Activated T-helper 1 cell treated with anti-CD3 and anti-CD28 coated beads, Interleukin-12 subunit alpha, Interleukin-12 subunit beta, Interleukin-2, Interleukin-4 antibody, amounts not matched to agents 30 ng/mL and 10 ng/mL and 1 ng/mL, durations not matched to agents 14 hours and 24 hours and 36 hours (primary cell): ENCODE measurements at regions not wholly inside any gene's neighbourhood (a gene's known extent, or its start where the extent isn't known, plus 50 kb on each side); places are given as distances from the start of the nearest gene placed in this dataset.

Source experiments
- DNase-seq: peaks from one replicate; pipeline ENCODE4 v3.0.0; 2021; ENCODE audit warnings: low spot score
- H3K27ac Mint-ChIP-seq: one replicate; pipeline ENCODE4 v1.8.0; 2021; ENCODE audit warnings: mild to moderate bottlenecking, mixed read lengths
- H3K27me3 Mint-ChIP-seq: one replicate; pipeline ENCODE4 v1.8.0; 2022; ENCODE audit warnings: mild to moderate bottlenecking, moderate library complexity, mixed read lengths; ENCODE audit not compliant: insufficient read depth
- H3K36me3 Mint-ChIP-seq: one replicate; pipeline ENCODE4 v1.8.0; 2021; ENCODE audit warnings: low read depth, mixed read lengths
- H3K4me1 Mint-ChIP-seq: one replicate; pipeline ENCODE4 v1.8.0; 2021; ENCODE audit warnings: low read depth, mixed read lengths
- H3K4me3 Mint-ChIP-seq: one replicate; pipeline ENCODE4 v1.8.0; 2021; ENCODE audit warnings: mild to moderate bottlenecking, moderate library complexity, mixed read lengths
- H3K9me3 Mint-ChIP-seq: one replicate; pipeline ENCODE4 v1.8.0; 2021; ENCODE audit warnings: mixed read lengths
- intact Hi-C: fragments of 100-400 bp; cut with micrococcal nuclease; formaldehyde crosslinking; loops from one replicate; pipeline ENCODE4 v1.15.1; 2024

DNA sequence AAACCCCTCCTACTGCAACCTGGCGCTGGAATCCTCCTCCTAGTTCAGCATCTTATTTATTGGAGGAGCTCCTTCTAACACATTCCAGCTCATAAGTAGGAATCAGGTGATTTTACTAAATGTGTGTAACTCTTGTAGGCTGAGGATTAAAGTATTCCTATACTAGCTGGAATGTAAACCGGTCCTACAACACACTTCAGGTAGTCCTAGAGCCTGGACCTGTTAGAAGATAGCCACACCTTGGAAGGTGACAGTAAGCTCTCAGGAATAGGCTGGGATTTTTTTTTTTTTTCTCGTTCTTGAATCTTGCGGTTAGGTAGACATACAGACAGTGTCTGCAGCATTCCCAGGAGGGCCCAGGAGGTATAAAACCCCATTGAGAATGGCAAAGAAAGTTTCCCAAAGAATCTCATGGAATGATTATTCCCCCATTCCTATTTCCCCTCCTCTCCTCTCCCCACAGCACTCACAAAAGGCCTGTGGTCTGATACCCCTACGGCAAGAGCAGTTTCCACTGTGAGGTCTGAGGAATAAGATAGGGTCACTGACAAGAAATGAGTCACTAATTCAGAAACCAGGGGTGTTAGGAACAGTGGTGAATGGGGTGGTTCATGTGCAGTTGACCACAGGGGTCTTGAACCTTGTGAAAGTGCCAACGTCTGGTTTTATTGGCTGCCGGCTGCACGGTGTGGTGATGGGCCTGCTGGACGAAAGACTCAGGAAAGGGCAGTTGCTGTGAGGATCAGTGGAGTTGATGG lies 267.1 kb downstream of the UTP18 start:
- Mint-ChIP-seq H3K36me3 (no peaks in the 10 kb centered on the region), H3K4me1 (no peaks in the 10 kb centered on the region), H3K27me3 (peaks cover 6% of the 10 kb centered on the region), H3K9me3 (no peaks in the 10 kb centered on the region), H3K4me3 (no peak overlapping the region), H3K27ac (no peak overlapping the region)
- intact Hi-C loops, result no loop called here
- DNase-seq, result no peak

DNA sequence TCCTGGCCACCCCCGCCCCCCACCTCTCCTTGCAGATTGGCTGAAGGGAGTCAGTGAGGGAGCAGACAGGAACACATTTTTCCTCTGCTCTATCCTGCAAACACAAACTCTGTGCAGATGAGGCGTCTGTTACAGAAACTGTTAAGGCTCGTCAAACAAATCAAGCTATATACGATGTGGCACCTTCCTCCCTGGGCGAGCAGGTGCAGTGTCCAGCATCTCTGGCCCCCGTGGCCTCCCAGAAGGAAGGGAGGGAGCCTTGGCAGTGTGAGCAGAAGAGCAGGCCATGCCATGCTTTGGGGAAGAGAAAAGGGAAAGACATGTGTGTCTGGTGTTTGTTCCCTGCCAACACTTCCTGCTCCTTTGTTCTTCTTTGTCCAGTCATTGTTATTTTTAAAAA lies 267.8 kb downstream of the UTP18 start:
- intact Hi-C loops, result no loop called here
- H3K9me3 Mint-ChIP-seq, result no peaks in the 10 kb centered on the region
- no peak overlapping the region for H3K4me3 Mint-ChIP-seq
- no peaks in the 10 kb centered on the region for H3K36me3 Mint-ChIP-seq
- no peak overlapping the region for H3K27ac Mint-ChIP-seq
- H3K27me3 Mint-ChIP-seq, result peaks cover 6% of the 10 kb centered on the region
- no peak for DNase-seq
- no peaks in the 10 kb centered on the region for H3K4me1 Mint-ChIP-seq

DNA sequence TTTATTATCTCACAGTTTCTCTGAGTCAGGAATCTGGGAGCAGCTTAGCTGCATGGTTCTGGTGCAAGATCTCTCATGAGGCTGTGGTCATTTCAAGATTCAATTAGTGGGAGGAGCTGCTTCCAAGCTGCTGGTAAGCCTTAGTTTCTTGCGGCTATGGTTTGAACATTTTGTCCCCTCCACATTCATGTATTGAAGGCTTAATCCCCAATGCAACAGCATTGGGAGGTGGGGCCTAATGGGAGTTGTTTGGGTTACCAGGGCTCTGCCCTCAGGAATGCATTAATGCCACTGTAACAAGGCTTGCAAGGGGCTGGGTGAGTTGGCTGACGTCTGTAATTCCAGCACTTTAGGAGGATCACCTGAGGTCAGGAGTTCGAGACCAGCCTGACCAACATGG lies 272.9 kb downstream of the UTP18 start:
- no peak for DNase-seq
- H3K27me3 Mint-ChIP-seq, result peaks cover 5% of the 10 kb centered on the region
- no peaks in the 10 kb centered on the region for H3K4me1 Mint-ChIP-seq
- no peaks in the 10 kb centered on the region for H3K36me3 Mint-ChIP-seq
- no peaks in the 10 kb centered on the region for H3K9me3 Mint-ChIP-seq
- intact Hi-C loops, result no loop called here
- H3K4me3 Mint-ChIP-seq, result no peak overlapping the region
- no peak overlapping the region for H3K27ac Mint-ChIP-seq

DNA sequence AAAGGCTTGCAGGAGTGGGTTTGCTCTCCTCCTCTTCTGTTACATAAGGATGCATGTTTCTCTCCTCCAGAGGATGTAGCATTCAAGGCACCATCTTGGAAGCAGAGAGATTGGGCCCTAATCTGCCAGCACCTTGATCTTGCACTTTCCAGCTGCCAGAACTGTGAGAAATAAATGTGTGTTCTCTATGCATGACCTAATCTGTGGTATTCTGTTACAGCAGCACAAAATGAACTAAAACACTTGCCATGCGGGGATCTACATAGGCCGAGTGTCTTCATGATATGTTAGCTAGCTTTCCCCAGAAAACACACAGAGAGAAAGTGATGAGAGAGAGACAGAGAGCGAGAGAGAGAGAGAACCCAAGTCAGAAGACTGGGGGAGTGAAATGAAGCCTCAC lies 273.5 kb downstream of the UTP18 start:
- H3K4me1 Mint-ChIP-seq, result no peaks in the 10 kb centered on the region
- H3K4me3 Mint-ChIP-seq, result no peak overlapping the region
- DNase-seq, result no peak
- H3K36me3 Mint-ChIP-seq, result no peaks in the 10 kb centered on the region
- no peaks in the 10 kb centered on the region for H3K9me3 Mint-ChIP-seq
- no peak overlapping the region for H3K27ac Mint-ChIP-seq
- intact Hi-C loops, result no loop called here
- peaks cover 5% of the 10 kb centered on the region for H3K27me3 Mint-ChIP-seq

DNA sequence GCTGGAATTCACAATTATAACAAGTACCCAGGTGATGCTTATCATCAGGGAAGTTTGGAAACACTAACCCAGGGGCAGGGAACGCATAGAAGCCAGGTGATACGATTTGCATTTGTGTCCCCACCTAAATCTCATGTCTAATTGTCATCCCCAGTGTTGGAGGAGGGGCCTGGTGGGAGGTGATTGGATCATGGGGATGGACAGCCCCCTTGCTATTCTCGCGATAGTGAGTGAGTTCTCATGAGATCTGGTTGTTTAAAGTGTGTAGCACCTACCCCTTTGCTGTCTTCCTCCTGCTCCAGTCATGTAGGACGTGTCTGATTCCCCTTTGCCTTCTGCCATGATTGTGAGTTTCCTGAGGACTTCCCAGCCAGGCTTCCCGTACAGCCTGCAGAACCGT lies 276.3 kb downstream of the UTP18 start:
- no peaks in the 10 kb centered on the region for H3K36me3 Mint-ChIP-seq

DNA sequence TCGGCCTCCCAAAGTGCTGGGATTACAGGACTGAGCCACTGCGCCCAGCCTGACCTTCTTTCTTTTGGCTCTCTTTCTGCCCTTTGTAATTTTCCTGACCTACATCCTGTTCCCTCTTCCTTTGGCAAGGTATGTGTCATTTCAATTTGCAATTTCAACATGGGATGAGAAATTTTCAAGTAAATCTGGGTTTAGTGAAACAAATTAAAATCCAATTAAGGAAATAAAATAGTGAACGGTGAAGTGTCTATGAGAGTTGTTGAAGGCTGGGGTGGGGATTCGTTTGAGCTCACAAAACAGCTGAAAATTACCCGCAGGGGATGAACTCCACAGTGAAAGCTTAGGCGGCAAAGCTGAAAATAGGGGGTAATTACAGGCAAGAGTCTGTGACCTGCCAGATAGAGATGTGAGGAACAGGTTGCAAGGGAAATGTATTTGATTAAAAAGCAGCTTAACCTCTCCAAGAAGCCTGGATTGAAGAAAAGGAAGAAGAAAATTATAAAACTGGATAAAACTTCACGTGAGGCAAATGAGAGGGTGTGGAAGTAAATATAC lies 277.7 kb downstream of the UTP18 start:
- Mint-ChIP-seq H3K27me3 (peaks cover 5% of the 10 kb centered on the region), H3K4me3 (no peak overlapping the region), H3K4me1 (no peaks in the 10 kb centered on the region), H3K27ac (no peak overlapping the region), H3K9me3 (no peaks in the 10 kb centered on the region), H3K36me3 (no peaks in the 10 kb centered on the region)
- DNase-seq, result no peak
- intact Hi-C loops, result loop anchor here (2.0 kb wide), 1 partner anchor 239 kb away; no protein-coding TSS in a partner anchor

More for the DNA sequence above, 276.3 kb downstream of the UTP18 start:
- no peak overlapping the region for H3K4me3 Mint-ChIP-seq
- no peaks in the 10 kb centered on the region for H3K4me1 Mint-ChIP-seq
- H3K9me3 Mint-ChIP-seq, result no peaks in the 10 kb centered on the region
- DNase-seq, result no peak
- no peak overlapping the region for H3K27ac Mint-ChIP-seq
- intact Hi-C loops, result loop anchor here (1.0 to 2.0 kb wide), 2 partner anchors 165 to 238 kb away; no protein-coding TSS in a partner anchor
- H3K27me3 Mint-ChIP-seq, result peaks cover 5% of the 10 kb centered on the region

DNA sequence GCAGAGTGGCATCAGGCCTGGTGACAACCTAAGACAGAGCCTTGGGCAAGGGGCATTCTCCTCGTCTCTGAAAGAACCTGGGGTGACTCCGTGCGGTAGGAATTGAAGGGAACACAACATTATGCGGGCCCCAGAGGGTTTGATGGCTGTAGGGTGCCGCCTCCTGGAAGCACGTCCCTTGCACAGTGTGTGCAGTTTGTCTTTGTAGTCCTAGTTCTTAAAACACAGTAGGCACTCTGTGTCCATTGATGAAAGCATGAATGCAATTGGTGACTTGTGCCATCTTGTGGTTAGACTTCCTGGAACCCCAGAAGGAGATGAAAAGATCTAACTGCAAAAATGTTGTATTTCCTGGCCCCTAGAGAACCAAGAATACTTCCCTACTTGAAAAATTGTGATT lies 279.8 kb downstream of the UTP18 start:
- Mint-ChIP-seq H3K4me1 (no peaks in the 10 kb centered on the region), H3K36me3 (no peaks in the 10 kb centered on the region), H3K27ac (no peak overlapping the region), H3K4me3 (no peak overlapping the region), H3K9me3 (no peaks in the 10 kb centered on the region), H3K27me3 (no peaks in the 10 kb centered on the region)
- DNase-seq, result no peak
- intact Hi-C loops, result no loop called here

DNA sequence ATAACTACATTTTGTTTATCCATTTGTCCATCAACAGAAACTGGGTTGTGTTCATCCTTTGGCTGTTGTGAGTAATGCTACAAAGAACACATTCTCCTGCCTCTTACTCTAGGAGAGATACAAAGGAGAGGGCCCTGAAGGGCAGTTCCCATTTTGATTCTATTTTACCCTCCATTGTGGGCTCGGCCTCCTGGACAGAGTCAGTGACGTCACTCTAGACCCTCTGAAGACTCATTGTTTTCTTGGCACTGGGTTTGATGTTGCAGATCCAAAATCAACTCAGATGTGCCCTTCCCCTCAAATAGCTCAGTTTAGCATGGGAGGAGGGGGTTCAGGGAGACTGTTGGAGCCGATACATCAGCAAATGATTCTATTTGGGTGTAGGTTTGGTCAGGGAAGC lies 280.9 kb downstream of the UTP18 start:
- H3K4me1 Mint-ChIP-seq, result no peaks in the 10 kb centered on the region
- no peak for DNase-seq
- no peaks in the 10 kb centered on the region for H3K36me3 Mint-ChIP-seq
- no peak overlapping the region for H3K27ac Mint-ChIP-seq
- no peak overlapping the region for H3K4me3 Mint-ChIP-seq
- no peaks in the 10 kb centered on the region for H3K9me3 Mint-ChIP-seq
- no peaks in the 10 kb centered on the region for H3K27me3 Mint-ChIP-seq
- intact Hi-C loops, result no loop called here

DNA sequence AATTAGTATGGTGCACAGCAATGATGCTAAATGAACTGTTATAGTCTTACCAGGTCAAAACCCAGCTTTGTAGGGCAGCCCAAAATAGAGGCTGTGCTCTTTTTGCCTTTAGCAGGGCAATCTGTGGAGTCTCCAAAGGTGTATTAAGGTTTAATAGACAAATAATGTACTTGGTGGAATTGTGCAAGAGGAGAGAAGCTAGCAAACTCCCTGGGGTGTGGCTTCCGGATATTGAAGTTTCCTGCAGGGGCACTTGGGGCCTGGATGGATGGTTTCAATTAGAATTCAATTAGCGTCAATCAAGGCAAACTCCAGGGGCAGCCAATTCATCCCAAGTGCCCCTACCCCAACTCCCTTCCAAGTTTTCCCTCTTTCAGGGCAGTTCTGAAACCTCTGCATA lies 285.8 kb downstream of the UTP18 start:
- intact Hi-C loops, result no loop called here
- H3K27ac Mint-ChIP-seq, result no peak overlapping the region
- H3K4me3 Mint-ChIP-seq, result no peak overlapping the region
- no peak for DNase-seq
- peaks cover 2% of the 10 kb centered on the region for H3K27me3 Mint-ChIP-seq
- H3K36me3 Mint-ChIP-seq, result no peaks in the 10 kb centered on the region
- no peaks in the 10 kb centered on the region for H3K9me3 Mint-ChIP-seq
- H3K4me1 Mint-ChIP-seq, result no peaks in the 10 kb centered on the region

DNA sequence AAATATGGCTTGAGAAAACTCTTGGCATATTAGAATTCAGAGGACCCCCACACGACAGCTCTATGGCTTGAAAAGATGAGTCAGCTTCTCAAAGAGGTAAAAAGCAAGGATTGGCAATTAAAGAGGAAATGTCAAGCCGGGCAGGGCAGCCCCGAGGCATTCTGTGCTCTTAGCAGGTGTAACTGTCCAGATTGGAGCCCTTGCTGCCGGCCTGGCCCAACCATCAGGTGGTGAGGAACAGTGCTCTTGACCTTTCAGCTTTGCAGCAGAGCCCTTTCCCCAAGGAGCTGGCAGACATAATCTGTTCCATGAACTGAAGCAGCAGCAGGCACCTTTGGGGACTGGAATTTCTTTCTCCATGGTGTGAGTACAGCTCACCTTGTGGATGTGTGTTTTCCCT lies 287.8 kb downstream of the UTP18 start:
- Mint-ChIP-seq H3K4me1 (no peaks in the 10 kb centered on the region), H3K4me3 (no peak overlapping the region), H3K27me3 (peaks cover 2% of the 10 kb centered on the region), H3K9me3 (no peaks in the 10 kb centered on the region), H3K36me3 (no peaks in the 10 kb centered on the region), H3K27ac (no peak overlapping the region)
- intact Hi-C loops, result no loop called here
- no peak for DNase-seq

DNA sequence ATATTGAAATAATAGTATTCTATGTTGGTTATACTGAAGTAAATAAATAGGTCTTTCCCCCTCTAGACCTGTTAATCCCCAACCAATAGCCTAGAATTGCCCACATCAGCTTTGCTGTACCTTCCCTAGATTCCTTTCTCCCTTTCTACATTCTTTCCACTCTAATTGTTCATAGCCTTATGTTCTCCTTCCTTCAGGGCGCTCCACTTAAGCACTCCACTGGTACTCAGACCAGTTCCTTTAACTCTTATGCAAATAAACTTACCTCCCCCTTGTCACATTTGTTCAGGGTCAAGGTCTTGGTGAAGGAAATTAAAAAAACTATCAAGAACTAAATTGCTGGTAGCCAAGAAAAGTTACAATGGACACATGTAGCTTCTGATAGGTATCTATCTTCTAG lies 294.8 kb downstream of the UTP18 start:
- Mint-ChIP-seq H3K4me3 (no peak overlapping the region), H3K4me1 (no peaks in the 10 kb centered on the region), H3K27me3 (peaks cover 7% of the 10 kb centered on the region), H3K36me3 (no peaks in the 10 kb centered on the region), H3K9me3 (no peaks in the 10 kb centered on the region), H3K27ac (no peak overlapping the region)
- DNase-seq, result no peak
- intact Hi-C loops, result no loop called here

DNA sequence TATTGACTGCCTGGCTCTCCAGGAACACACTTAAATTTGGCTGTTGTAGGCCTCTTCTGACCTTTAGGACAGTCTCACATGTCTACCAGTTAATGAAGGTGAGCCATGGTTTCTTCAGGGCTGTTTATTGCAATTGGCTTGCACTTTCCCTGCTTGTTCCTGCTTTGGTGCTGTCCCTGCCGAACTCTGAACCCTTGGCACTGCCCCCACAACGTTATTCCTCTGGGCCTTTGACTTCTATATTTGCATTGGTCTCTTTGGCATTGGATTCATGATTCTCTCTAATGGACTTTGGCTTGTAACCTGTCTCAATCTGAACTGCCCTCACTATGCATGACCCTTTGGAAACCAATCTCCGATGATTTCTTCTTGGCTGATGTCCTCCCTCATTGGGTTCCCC lies 299.4 kb downstream of the UTP18 start:
- Mint-ChIP-seq H3K27me3 (peaks cover 11% of the 10 kb centered on the region), H3K4me3 (no peak overlapping the region), H3K36me3 (no peaks in the 10 kb centered on the region), H3K27ac (no peak overlapping the region), H3K4me1 (no peaks in the 10 kb centered on the region), H3K9me3 (no peaks in the 10 kb centered on the region)
- no peak for DNase-seq
- intact Hi-C loops, result no loop called here

DNA sequence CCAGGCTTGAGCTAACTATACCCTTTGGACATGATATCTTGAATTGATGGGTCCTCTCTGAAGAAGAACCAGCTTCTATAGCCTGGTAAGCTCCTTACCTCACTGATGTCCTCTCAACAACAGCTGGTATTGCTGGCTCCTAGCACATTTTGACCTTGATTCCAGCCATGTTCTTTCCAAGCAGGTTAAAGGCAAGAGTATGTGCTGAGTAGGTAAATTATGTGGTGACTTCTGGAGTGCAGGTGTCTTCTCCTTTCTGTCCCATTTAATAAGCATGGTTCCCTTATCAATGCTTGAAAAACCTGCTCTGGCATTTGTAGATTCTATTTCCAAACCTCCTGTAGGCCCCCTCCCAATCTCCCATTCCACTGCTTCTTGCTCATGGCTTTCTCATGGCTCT lies 300.1 kb downstream of the UTP18 start:
- Mint-ChIP-seq H3K4me1 (no peaks in the 10 kb centered on the region), H3K4me3 (no peak overlapping the region), H3K27ac (no peak overlapping the region), H3K9me3 (no peaks in the 10 kb centered on the region), H3K27me3 (peaks cover 8% of the 10 kb centered on the region), H3K36me3 (no peaks in the 10 kb centered on the region)
- DNase-seq, result no peak
- intact Hi-C loops, result no loop called here

DNA sequence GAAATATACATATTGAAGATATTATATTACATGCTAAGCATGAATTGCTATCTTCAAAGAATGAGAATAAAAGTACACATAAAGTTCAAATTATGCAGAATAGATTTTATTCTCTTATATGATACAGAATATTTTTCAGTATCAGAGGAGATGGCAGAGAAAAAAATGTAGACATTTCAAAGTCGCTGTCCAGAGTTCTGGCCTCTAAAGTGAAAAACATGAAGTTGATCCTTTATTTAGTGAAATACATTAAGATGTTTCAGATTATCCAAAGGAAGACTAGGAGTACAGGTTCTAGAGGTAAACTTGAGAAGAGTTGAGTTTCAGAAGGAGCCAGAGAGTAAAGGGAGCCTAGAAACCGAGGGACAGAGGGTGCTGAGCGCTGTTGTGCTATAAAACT lies 303.6 kb downstream of the UTP18 start:
- intact Hi-C loops, result no loop called here
- no peak for DNase-seq
- no peaks in the 10 kb centered on the region for H3K9me3 Mint-ChIP-seq
- no peak overlapping the region for H3K27ac Mint-ChIP-seq
- H3K27me3 Mint-ChIP-seq, result peaks cover 4% of the 10 kb centered on the region
- no peaks in the 10 kb centered on the region for H3K4me1 Mint-ChIP-seq
- H3K36me3 Mint-ChIP-seq, result no peaks in the 10 kb centered on the region
- no peak overlapping the region for H3K4me3 Mint-ChIP-seq
